SKM-1 (cell line): ENCODE measurements at regions not wholly inside any gene's neighbourhood (a gene's known extent, or its start where the extent isn't known, plus 50 kb on each side); places are given as distances from the start of the nearest gene placed in this dataset.
"Not testable (repeated sequence)": the region's sequence is repeated elsewhere in the genome, so short reads cannot be mapped to it uniquely, and the experiment has no call there.

Experiments
- DNase-seq: peaks from one replicate; lab custom pipeline; 2025; ENCODE audit not compliant: unreplicated experiment; lab: John Stamatoyannopoulos, UW

GRCh38 chr4:111228874-111229273, 606.0 kb upstream of the PITX2 start:
- no peak for DNase-seq

DNA sequence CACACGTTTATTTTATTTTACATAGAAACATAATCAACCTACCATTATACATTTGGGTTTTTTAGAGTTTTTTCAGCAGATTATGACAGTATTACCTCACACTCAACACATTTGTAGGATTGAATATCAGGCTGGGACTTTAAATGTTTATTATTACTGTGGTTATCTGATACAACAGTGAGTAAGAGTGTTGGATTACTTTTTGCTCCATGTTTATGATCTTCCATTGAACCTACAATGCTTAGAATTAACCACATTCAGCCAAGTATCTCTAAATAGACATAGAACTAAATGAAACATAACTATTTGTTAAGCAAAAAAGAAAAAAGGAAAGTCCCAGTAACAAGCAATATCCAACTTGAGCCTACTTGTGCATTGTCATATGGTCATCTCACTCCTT, 607.4 kb upstream of the PITX2 start:
- no peak for DNase-seq

DNA sequence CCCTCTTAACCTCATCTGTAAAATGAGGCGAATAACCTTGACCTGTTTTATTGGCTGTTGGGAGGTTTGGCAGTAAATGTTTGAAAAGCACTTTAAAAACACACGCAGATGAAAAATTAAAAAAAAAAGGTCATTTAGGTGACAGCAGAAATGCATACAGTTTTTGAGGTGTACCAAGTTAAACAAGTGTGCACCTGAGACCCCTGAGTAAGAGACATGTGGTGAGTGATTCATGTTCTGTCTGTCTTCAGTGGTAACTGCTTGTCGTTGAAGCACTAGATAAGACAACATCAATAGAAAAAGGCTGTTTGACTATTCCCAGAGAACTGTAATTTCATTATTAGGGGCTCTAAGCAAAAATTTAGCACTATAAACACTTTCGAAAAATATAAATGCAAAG, 608.4 kb upstream of the PITX2 start:
- DNase-seq, result no peak

- DNase-seq, result no peak
Observed at GRCh38 chr4:111234939-111235338, 612.1 kb upstream of the PITX2 start.

- DNase-seq, result no peak
Observed at GRCh38 chr4:111263836-111264235, 641.0 kb upstream of the PITX2 start.

DNA sequence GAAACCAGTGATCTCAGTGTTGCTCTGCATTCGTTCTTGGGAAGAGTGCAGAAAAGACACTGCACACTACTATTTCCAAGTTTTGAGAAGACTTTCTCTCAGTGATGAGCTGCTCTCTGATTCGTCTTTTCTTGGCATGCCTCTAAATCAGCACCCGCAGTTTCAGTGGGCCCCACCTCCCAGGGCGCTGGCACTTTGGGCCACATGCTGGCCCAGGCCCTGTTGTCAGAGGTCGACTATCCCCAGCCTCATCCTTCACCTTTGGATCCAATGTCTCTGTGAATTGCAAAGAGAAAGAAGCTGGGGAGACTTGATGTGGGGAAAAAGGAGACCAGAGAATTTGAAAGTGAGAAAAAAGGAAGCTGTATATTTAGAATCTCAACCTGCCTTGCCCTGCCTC, 644.1 kb upstream of the PITX2 start:
- DNase-seq, result no peak

GRCh38 chr4:111267786-111268185, 644.9 kb upstream of the PITX2 start:
- no peak for DNase-seq

DNA sequence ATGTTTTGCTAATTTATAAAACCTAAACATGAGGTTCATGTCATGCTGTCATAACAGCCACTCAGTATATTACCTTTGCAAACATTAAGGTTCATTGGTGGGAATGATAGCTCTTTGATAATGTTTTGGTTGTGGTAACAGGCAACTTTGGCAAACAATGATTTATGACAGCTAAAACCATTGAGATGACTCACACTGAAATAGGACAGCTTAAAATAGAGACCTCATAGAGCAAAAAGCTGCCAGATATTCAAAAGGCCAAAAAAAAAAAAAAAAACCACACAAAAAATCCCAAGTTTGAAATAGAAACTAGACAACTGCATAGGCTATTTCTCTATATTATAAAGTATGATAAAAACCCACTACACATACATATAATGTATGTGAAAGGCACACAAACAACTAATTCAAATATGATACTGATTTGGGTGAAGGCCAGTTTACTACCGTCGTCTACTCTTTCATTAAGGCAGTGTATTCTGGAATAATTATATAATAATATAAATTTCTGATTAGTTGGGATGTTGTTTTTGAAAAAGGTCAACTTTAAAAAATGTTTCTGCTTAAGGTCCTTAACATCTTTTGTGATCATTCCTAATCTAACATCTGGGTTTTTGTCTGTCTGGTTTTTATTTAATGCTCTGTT, 646.0 kb upstream of the PITX2 start:
- DNase-seq, result no peak

- no peak for DNase-seq
Observed at GRCh38 chr4:111269439-111269838, 646.6 kb upstream of the PITX2 start.

GRCh38 chr4:111274060-111274459, 651.2 kb upstream of the PITX2 start:
- DNase-seq, result no peak

- DNase-seq, result no peak
Observed at GRCh38 chr4:111274486-111274885, 651.6 kb upstream of the PITX2 start.

- DNase-seq, result no peak
Observed at GRCh38 chr4:111281219-111281618, 658.3 kb upstream of the PITX2 start.

DNA sequence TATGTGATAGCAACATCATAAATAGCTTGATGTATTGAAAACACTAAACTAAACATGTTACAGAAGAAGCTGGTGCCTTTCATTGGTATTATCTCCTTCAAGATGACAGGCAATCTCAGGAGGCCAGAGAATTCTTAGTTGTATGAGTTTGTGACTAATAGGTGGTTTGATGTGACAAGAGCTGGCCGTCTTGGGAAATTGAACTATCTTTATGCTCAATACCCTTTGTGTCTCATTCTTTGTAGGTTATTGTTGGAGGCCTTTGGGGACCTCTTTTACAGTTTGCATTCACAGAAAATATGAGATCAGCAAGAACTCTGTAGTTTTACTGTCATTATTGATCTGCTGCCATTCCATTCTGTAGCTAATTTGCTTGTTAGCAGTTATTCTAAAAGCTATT, 659.2 kb upstream of the PITX2 start:
- no peak for DNase-seq

DNA sequence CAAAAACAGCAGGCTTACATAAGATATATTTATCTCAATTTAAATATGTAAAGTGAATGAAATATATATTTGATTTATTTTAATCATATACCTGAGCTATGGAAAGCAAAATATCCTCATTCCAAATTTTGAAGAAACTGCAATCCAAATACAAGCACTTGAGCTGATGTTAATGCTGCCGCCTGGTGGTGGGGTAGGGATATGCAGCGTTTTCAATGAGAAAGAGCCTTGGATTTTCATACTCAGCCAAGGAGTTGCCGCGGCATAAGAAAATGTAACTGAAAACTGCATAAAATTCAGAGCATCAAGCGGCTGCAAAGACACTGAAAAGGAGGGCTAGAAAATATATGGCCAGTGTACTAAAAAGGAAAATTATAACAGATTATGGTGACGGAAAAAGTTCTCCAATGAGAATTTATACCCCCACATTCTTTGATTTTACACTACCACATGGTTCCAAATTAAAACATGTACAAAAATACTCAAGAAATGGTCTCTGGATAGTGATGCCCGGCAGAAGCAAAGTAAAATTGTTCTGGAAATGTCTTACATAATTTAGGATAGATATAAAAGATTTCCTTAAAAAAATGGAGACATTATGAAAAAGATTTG, 660.3 kb upstream of the PITX2 start:
- peak; percentile 16 for DNase-seq

DNA sequence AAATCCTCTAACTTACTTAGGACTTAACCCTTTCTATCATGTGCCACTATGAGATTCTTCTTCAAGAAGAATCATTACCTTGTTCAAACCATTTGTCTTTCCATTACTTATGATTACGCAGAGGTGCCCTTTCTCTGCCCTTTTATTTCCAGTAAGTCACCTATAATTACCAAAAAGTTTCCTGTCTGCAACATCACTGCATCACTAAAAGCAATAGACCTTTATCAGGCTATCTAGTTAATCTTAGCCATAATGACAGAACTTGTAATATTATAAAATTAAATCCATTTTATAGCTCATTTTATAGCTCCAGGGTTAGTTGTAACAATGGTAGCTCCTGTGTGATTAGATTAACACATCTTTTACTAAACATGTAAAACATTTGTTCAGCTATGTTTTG, 673.6 kb upstream of the PITX2 start:
- no peak for DNase-seq

GRCh38 chr4:111303806-111304205, 680.9 kb upstream of the PITX2 start:
- no peak for DNase-seq

DNA sequence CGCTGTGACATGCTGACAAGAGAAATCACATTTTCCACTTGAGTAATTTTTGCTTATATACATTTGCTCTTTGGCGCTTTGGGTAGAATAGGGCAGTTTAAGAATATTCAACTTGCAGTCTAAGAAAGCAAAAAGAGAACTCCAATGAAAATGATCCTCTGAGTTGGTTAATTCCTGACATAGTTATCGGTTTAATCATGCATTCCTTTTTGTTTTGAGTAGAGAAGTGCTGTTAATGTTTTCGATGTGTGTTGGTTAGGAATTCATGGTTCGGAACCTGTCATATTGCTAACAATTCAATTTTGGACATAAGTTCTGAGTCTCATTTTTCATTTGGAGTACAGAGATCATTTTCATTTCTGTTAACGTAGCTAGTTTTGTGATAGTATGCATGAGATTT, 700.6 kb upstream of the PITX2 start:
- DNase-seq, result no peak

- no peak for DNase-seq
Observed at GRCh38 chr4:111323916-111324315, 701.0 kb upstream of the PITX2 start.

- DNase-seq, result no peak
Observed at GRCh38 chr4:111326450-111326849, 703.6 kb upstream of the PITX2 start.

GRCh38 chr4:111330786-111331185, 707.9 kb upstream of the PITX2 start:
- DNase-seq, result no peak

- DNase-seq, result no peak
Observed at GRCh38 chr4:111334361-111334760, 711.5 kb upstream of the PITX2 start.

- DNase-seq, result not testable (repeated sequence)
Observed at GRCh38 chr4:111337186-111337876, 714.5 kb upstream of the PITX2 start.

- DNase-seq, result no peak
Observed at GRCh38 chr4:111359602-111360001, 736.7 kb upstream of the PITX2 start.
